ENCODE measurements at regions not wholly inside any gene's neighbourhood (a gene's known extent, or its start where the extent isn't known, plus 50 kb on each side); places are given as distances from the start of the nearest gene placed in this dataset.
"Not testable (repeated sequence)": the region's sequence is repeated elsewhere in the genome, so short reads cannot be mapped to it uniquely, and the experiment has no call there.

DNA sequence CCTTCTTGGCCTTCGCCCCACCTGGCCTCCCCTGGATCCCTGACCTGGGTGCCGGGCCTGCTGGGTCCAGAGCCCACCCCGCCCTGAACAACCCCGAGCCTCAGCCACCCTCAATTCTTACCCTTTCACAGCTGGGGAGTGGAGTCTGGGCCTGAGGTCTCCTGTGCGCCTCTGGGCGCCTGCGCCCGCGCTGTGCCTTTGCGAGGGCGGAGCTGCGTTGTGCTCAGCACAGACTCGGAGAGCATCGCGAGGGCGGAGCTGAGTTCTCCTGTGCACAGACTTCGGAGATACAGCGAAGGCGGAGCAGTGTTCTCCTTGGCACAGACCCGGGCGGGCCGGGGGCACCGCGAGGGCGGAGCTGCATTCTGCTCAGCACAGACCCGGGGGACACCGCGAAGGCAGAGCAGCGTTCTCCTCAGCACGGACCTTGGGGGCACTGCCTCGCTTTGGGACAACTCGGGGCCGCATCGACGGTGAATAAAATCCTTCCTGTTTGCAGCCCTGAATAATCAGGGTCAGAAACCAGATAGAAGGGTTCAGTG lies 547.2 kb downstream of the FAM72C start:
- not testable (repeated sequence) for DNase-seq (ENCODE audit: low read depth)
- peak overlapping the region; percentile 19 for H3K4me3 ChIP-seq (ENCODE audit: low read depth, low read length)

- H3K4me3 ChIP-seq (ENCODE audit: low read depth, low read length); DNase-seq (ENCODE audit: low read depth): not testable (repeated sequence)
Measured at GRCh38 chr1:143423832-143424231, 548.0 kb downstream of the FAM72C start.

- H3K4me3 ChIP-seq (ENCODE audit: low read depth, low read length); DNase-seq (ENCODE audit: low read depth): not testable (repeated sequence)
Measured at GRCh38 chr1:143421290-143421689, 550.5 kb downstream of the FAM72C start.

Data from epithelial cell of proximal tubule (primary cell).